HG03439 (cell line): ENCODE measurements at regions not wholly inside any gene's neighbourhood (a gene's known extent, or its start where the extent isn't known, plus 50 kb on each side); places are given as distances from the start of the nearest gene placed in this dataset.
"Not testable (repeated sequence)": the region's sequence is repeated elsewhere in the genome, so short reads cannot be mapped to it uniquely, and the experiment has no call there.

ENCODE experiments used
- ATAC-seq: cut with Tn5 transposase; IDR thresholded peaks from one replicate; pipeline ENCODE4 v1.9.1; 2021; ENCODE audit warnings: mild to moderate bottlenecking, moderate library complexity; ENCODE audit not compliant: unreplicated experiment

GRCh38 chr1:234771642-234772344 lies 161.8 kb upstream of the IRF2BP2 start:
- no peak for ATAC-seq

GRCh38 chr1:234770924-234771540 lies 161.1 kb upstream of the IRF2BP2 start:
- no peak for ATAC-seq

GRCh38 chr1:234769986-234770795 lies 160.2 kb upstream of the IRF2BP2 start:
- no peak for ATAC-seq

- ATAC-seq, result no peak
These were observed 159.5 kb upstream of the IRF2BP2 start for GRCh38 chr1:234769284-234769985.

- no peak for ATAC-seq
These were observed 158.7 kb upstream of the IRF2BP2 start for GRCh38 chr1:234768569-234769283.

- ATAC-seq, result no peak
These were observed 158.2 kb upstream of the IRF2BP2 start for GRCh38 chr1:234768171-234768568.

- ATAC-seq, result no peak
These were observed 155.7 kb upstream of the IRF2BP2 start for GRCh38 chr1:234765672-234766071.

- no peak for ATAC-seq
These were observed 155.2 kb upstream of the IRF2BP2 start for GRCh38 chr1:234765181-234765580.

- no peak for ATAC-seq
These were observed 153.9 kb upstream of the IRF2BP2 start for GRCh38 chr1:234763910-234764309.

GRCh38 chr1:234763367-234763766 lies 153.4 kb upstream of the IRF2BP2 start:
- ATAC-seq, result no peak

- not testable (repeated sequence) for ATAC-seq
These were observed 152.1 kb upstream of the IRF2BP2 start for GRCh38 chr1:234762127-234762526.

- ATAC-seq, result no peak
These were observed 150.3 kb upstream of the IRF2BP2 start for GRCh38 chr1:234760303-234760723.

- no peak for ATAC-seq
These were observed 149.9 kb upstream of the IRF2BP2 start for GRCh38 chr1:234759888-234760287.

GRCh38 chr1:234758851-234759250 lies 148.9 kb upstream of the IRF2BP2 start:
- no peak for ATAC-seq

GRCh38 chr1:234756857-234757256 lies 146.9 kb upstream of the IRF2BP2 start:
- no peak for ATAC-seq

GRCh38 chr1:234756066-234756774 lies 146.2 kb upstream of the IRF2BP2 start:
- no peak for ATAC-seq

GRCh38 chr1:234755449-234755863 lies 145.5 kb upstream of the IRF2BP2 start:
- ATAC-seq, result no peak

GRCh38 chr1:234753979-234754378 lies 144.0 kb upstream of the IRF2BP2 start:
- ATAC-seq, result no peak

- no peak for ATAC-seq
These were observed 142.9 kb upstream of the IRF2BP2 start for GRCh38 chr1:234752927-234753326.

GRCh38 chr1:234751678-234752077 lies 141.7 kb upstream of the IRF2BP2 start:
- ATAC-seq, result no peak
